CD4-positive, CD25-positive, alpha-beta regulatory T cell (primary cell): ENCODE measurements at regions not wholly inside any gene's neighbourhood (a gene's known extent, or its start where the extent isn't known, plus 50 kb on each side); places are given as distances from the start of the nearest gene placed in this dataset.

Experiments used
- ATAC-seq, 2 donors: fragments of 150-1000 bp; cut with Tn5 transposase; one replicate each; pipeline ENCODE4 v1.10.0; 2021; ENCODE audit warnings: low read depth in 2 of 2, moderate number of reproducible peaks in 2 of 2, moderate library complexity in 1 of 2
- DNase-seq, 3 donors: peaks; one replicate each; pipeline versions ENCODE4 v3.0.0 to v3.0.0-alpha.2; 2012 to 2022; ENCODE audit warnings: mixed read lengths in 1 of 3
- H3K27ac ChIP-seq: one replicate; pipeline ENCODE4 v1.7.0; 2013; ENCODE audit warnings: mild to moderate bottlenecking, low read length; ENCODE audit not compliant: insufficient read depth, poor library complexity, severe bottlenecking
- H3K27me3 ChIP-seq: one replicate; pipeline ENCODE4 v1.7.0; 2013; ENCODE audit warnings: low read length; ENCODE audit not compliant: control insufficient read depth, insufficient read depth
- H3K36me3 ChIP-seq: one replicate; pipeline ENCODE4 v1.7.0; 2013; ENCODE audit warnings: mild to moderate bottlenecking, low read length, moderate library complexity; ENCODE audit not compliant: control insufficient read depth, insufficient read depth
- H3K4me1 ChIP-seq: 2 replicates; pipeline ENCODE4 v1.7.0; 2013; ENCODE audit warnings: mild to moderate bottlenecking, low read length; ENCODE audit not compliant: insufficient read depth, control insufficient read depth, poor library complexity, severe bottlenecking
- H3K4me3 ChIP-seq: one replicate; pipeline ENCODE4 v1.7.0; 2013; ENCODE audit warnings: low read depth, mild to moderate bottlenecking, low read length, moderate library complexity
- H3K9me3 ChIP-seq, 2 experiments: 1 replicate in 1 of 2; 2 replicates in 1 of 2; pipeline ENCODE4 v1.7.0; 2013; ENCODE audit warnings: low read length in 2 of 2, mild to moderate bottlenecking in 1 of 2, moderate library complexity in 1 of 2; ENCODE audit not compliant: control insufficient read depth in 2 of 2
- H3K27ac Mint-ChIP-seq, 3 donors: one replicate each; pipeline ENCODE4 v1.8.0; 2020 to 2022; ENCODE audit warnings: mild to moderate bottlenecking in 3 of 3, mixed read lengths in 3 of 3, moderate library complexity in 2 of 3
- H3K27me3 Mint-ChIP-seq: one replicate; pipeline ENCODE4 v1.8.0; 2022; ENCODE audit warnings: mild to moderate bottlenecking, mixed read lengths
- H3K36me3 Mint-ChIP-seq: one replicate; pipeline ENCODE4 v1.8.0; 2020; ENCODE audit warnings: mixed read lengths
- H3K4me1 Mint-ChIP-seq, 4 donors: one replicate each; pipeline ENCODE4 v1.8.0; 2020 to 2022; ENCODE audit warnings: mixed read lengths in 4 of 4, mild to moderate bottlenecking in 1 of 4
- H3K4me3 Mint-ChIP-seq, 4 donors: one replicate each; pipeline ENCODE4 v1.8.0; 2020 to 2022; ENCODE audit warnings: mild to moderate bottlenecking in 4 of 4, mixed read lengths in 4 of 4, moderate library complexity in 3 of 4
- H3K9me3 Mint-ChIP-seq, 7 donors: one replicate each; pipeline ENCODE4 v1.8.0; 2020 to 2022; ENCODE audit warnings: mixed read lengths in 7 of 7, mild to moderate bottlenecking in 3 of 7, moderate library complexity in 2 of 7

DNA sequence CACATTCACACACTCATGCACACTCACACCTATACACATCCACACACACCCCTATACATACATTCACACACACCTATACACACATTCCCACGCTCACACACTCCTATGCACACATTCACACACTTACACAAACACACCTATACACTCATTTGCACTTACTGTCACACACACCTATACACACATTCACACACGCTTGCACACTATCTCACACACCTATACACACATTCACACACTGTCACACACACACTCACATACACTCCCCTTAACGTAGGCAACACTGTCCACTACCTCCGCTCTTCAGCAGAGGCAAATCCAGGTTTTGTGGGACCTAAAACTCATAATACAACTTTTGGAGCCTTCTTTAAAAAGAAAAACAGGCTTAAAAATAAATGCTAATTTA, 487.7 kb upstream of the CDH4 start:
- Mint-ChIP-seq H3K27ac (no peak overlapping the region), H3K9me3 (peaks cover 0 to 3% (median 0%) of the 10 kb centered on the region in 7 donors), H3K4me3 (no peak overlapping the region), H3K36me3 (no peaks in the 10 kb centered on the region), H3K4me1 (no peaks in the 10 kb centered on the region), H3K27me3 (peaks cover 4% of the 10 kb centered on the region)
- no peak overlapping the region for H3K4me3 ChIP-seq
- no peaks in the 10 kb centered on the region for H3K9me3 ChIP-seq
- H3K4me1 ChIP-seq: no peaks in the 10 kb centered on the region
- DNase-seq (no peak), ATAC-seq (no peak)
- no peak overlapping the region for H3K27ac ChIP-seq
- no peaks in the 10 kb centered on the region for H3K36me3 ChIP-seq
- peaks cover 2% of the 10 kb centered on the region for H3K27me3 ChIP-seq

GRCh38 chr20:60764771-60765170, 487.3 kb upstream of the CDH4 start:
- no peak overlapping the region for H3K4me3 Mint-ChIP-seq
- ATAC-seq (no peak), DNase-seq (no peak)
- Histone ChIP-seq H3K4me1 (no peaks in the 10 kb centered on the region), H3K4me3 (no peak overlapping the region), H3K27ac (no peak overlapping the region), H3K36me3 (no peaks in the 10 kb centered on the region), H3K9me3 (no peaks in the 10 kb centered on the region), H3K27me3 (peaks cover 2% of the 10 kb centered on the region)
- no peaks in the 10 kb centered on the region for H3K4me1 Mint-ChIP-seq
- no peak overlapping the region for H3K27ac Mint-ChIP-seq
- H3K9me3 Mint-ChIP-seq: peaks cover 0 to 3% (median 0%) of the 10 kb centered on the region in 7 donors
- H3K27me3 Mint-ChIP-seq: peaks cover 4% of the 10 kb centered on the region
- H3K36me3 Mint-ChIP-seq: no peaks in the 10 kb centered on the region

DNA sequence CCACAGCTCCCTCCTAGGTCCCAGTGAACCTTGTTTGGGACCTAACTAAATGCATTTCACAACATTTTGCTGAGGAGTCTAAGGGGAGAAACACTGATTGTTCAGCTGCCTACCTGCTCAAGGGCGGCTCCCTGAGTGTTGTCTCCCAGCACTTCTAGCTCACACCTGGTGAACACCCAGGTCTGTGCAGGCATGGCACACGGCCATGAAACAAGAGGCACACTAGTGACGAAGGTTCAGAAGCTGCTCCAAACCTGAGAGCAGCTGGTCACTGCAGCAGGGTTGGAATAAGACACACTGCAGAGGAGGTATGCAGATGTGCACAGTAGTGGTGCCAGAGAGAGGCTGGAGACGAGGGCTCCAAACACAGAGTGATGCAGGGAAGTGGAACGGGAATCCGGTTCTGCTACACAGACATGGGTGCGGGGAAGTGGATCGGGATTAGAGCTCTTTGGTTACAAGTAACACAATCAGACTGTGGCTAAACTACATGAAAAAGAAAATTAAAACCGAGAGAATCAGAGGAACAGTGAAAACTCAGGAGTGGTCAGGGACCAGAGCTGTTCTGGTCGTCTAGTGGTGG, 486.1 kb upstream of the CDH4 start:
- Histone ChIP-seq H3K27me3 (peaks cover 2% of the 10 kb centered on the region), H3K4me3 (no peak overlapping the region), H3K4me1 (no peaks in the 10 kb centered on the region), H3K27ac (no peak overlapping the region), H3K9me3 (no peaks in the 10 kb centered on the region), H3K36me3 (no peaks in the 10 kb centered on the region)
- ATAC-seq (no peak), DNase-seq (no peak)
- no peaks in the 10 kb centered on the region for H3K4me1 Mint-ChIP-seq
- H3K4me3 Mint-ChIP-seq: no peak overlapping the region
- H3K27me3 Mint-ChIP-seq: peaks cover 4% of the 10 kb centered on the region
- H3K36me3 Mint-ChIP-seq: no peaks in the 10 kb centered on the region
- peaks cover 0 to 3% (median 0%) of the 10 kb centered on the region in 7 donors for H3K9me3 Mint-ChIP-seq
- no peak overlapping the region for H3K27ac Mint-ChIP-seq

DNA sequence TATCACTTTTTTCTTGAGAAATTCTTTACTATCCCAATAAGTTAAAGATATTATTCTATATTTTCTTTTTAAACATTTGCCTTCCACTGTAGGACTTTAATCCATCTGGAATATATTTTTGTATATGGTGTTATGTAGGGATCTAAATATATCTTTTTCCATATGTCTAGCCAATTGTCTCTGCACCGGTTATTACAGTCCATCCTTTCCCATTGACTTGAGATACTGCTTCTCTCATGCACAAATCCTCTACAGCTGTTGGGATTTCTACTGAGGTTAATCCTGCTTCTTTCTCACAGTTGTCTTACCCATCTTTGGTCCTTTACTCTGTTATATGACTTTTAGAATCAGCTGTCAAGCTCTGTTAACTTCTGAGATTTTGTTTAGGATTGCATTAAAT, 483.8 kb upstream of the CDH4 start:
- H3K9me3 ChIP-seq: no peaks in the 10 kb centered on the region
- Mint-ChIP-seq H3K4me3 (no peak overlapping the region), H3K4me1 (no peaks in the 10 kb centered on the region), H3K27ac (no peak overlapping the region), H3K9me3 (peaks cover 0 to 2% (median 0%) of the 10 kb centered on the region in 7 donors), H3K36me3 (no peaks in the 10 kb centered on the region), H3K27me3 (peaks cover 4% of the 10 kb centered on the region)
- no peaks in the 10 kb centered on the region for H3K4me1 ChIP-seq
- H3K36me3 ChIP-seq: no peaks in the 10 kb centered on the region
- H3K27ac ChIP-seq: no peak overlapping the region
- ATAC-seq (no peak), DNase-seq (no peak)
- H3K4me3 ChIP-seq: no peak overlapping the region
- H3K27me3 ChIP-seq: peaks cover 2% of the 10 kb centered on the region

DNA sequence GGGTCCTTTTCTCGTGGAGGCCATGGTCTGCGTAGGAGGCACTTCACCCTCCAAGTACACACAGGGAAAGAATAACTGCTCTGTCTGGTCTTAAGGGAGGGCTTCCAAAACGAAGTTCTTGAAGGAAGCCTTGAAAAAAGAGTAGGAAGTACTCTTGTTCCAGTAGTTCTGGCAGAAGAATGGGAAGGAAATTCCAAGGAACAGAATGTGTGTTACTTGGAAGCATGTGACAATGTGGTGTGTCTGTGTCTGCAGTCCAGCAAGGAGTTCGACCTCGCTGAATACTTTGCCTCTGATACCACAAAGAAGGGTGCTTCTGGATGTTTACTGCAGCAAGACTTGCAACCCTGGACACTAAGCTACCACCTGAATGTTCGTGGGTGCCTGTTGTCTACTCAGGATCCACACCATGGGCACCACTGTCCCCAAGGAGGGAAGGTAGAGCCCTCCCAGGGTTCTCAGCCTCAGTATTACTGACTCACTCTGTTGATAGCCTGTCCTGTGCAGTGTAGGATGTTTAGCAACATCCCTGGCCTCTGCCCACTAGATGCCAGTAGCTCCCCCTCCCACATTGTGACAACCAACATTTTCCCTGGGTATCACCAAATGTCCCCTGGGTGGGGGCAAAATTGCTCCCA, 471.6 kb upstream of the CDH4 start:
- Histone ChIP-seq H3K4me1 (no peaks in the 10 kb centered on the region), H3K36me3 (no peaks in the 10 kb centered on the region), H3K27ac (no peak overlapping the region), H3K27me3 (no peaks in the 10 kb centered on the region), H3K9me3 (no peaks in the 10 kb centered on the region), H3K4me3 (no peak overlapping the region)
- Mint-ChIP-seq H3K9me3 (peaks cover 0 to 3% (median 0%) of the 10 kb centered on the region in 7 donors), H3K36me3 (no peaks in the 10 kb centered on the region), H3K27me3 (no peaks in the 10 kb centered on the region), H3K4me3 (no peak overlapping the region), H3K27ac (no peak overlapping the region), H3K4me1 (no peaks in the 10 kb centered on the region)
- no peak for ATAC-seq
- DNase-seq: no peak

- H3K4me1 Mint-ChIP-seq: no peaks in the 10 kb centered on the region
- no peaks in the 10 kb centered on the region for H3K27me3 Mint-ChIP-seq
- no peak overlapping the region for H3K4me3 Mint-ChIP-seq
- no peaks in the 10 kb centered on the region for H3K9me3 ChIP-seq
- no peak overlapping the region for H3K27ac Mint-ChIP-seq
- H3K36me3 Mint-ChIP-seq: no peaks in the 10 kb centered on the region
- no peaks in the 10 kb centered on the region for H3K27me3 ChIP-seq
- peaks cover 0 to 3% (median 0%) of the 10 kb centered on the region in 7 donors for H3K9me3 Mint-ChIP-seq
- H3K4me3 ChIP-seq: no peak overlapping the region
- no peak for DNase-seq
- H3K27ac ChIP-seq: no peak overlapping the region
- H3K4me1 ChIP-seq: no peaks in the 10 kb centered on the region
- H3K36me3 ChIP-seq: no peaks in the 10 kb centered on the region
- no peak for ATAC-seq
Observed at GRCh38 chr20:60782959-60783625, 469.0 kb upstream of the CDH4 start.

GRCh38 chr20:60785301-60785700, 466.8 kb upstream of the CDH4 start:
- H3K4me1 ChIP-seq: no peaks in the 10 kb centered on the region
- H3K4me1 Mint-ChIP-seq: no peaks in the 10 kb centered on the region
- H3K36me3 ChIP-seq: no peaks in the 10 kb centered on the region
- H3K27me3 Mint-ChIP-seq: no peaks in the 10 kb centered on the region
- no peaks in the 10 kb centered on the region for H3K27me3 ChIP-seq
- H3K27ac Mint-ChIP-seq: peak overlapping the region in 1 of 3 donors; percentile 61
- H3K9me3 ChIP-seq: no peaks in the 10 kb centered on the region
- no peak for ATAC-seq
- no peak overlapping the region for H3K4me3 ChIP-seq
- no peaks in the 10 kb centered on the region for H3K36me3 Mint-ChIP-seq
- peaks cover 0 to 2% (median 0%) of the 10 kb centered on the region in 7 donors for H3K9me3 Mint-ChIP-seq
- DNase-seq: no peak
- no peak overlapping the region for H3K4me3 Mint-ChIP-seq
- no peak overlapping the region for H3K27ac ChIP-seq

GRCh38 chr20:60785785-60786184, 466.3 kb upstream of the CDH4 start:
- Mint-ChIP-seq H3K9me3 (peaks cover 0 to 2% (median 0%) of the 10 kb centered on the region in 7 donors), H3K4me3 (no peak overlapping the region), H3K27me3 (no peaks in the 10 kb centered on the region), H3K36me3 (no peaks in the 10 kb centered on the region), H3K4me1 (no peaks in the 10 kb centered on the region), H3K27ac (no peak overlapping the region)
- no peaks in the 10 kb centered on the region for H3K9me3 ChIP-seq
- DNase-seq (no peak), ATAC-seq (no peak)
- no peaks in the 10 kb centered on the region for H3K36me3 ChIP-seq
- H3K27ac ChIP-seq: no peak overlapping the region
- H3K27me3 ChIP-seq: no peaks in the 10 kb centered on the region
- no peaks in the 10 kb centered on the region for H3K4me1 ChIP-seq
- no peak overlapping the region for H3K4me3 ChIP-seq
